ENCODE measurements at regions not wholly inside any gene's neighbourhood (a gene's known extent, or its start where the extent isn't known, plus 50 kb on each side); places are given as distances from the start of the nearest gene placed in this dataset.

GRCh38 chr18:71966791-71967190 lies 577.4 kb downstream of the CBLN2 start:
- TF ChIP-seq CTCF (IDR thresholded peaks at IDR 0.05 in 2 of 3, conservative IDR thresholded peaks at IDR 0.05 in 1 of 3; ENCODE audit: borderline replicate concordance in 1 of 3, insufficient read depth in 1 of 3, low read depth in 2 of 3, low read length in 2 of 3) = no peak
- no peak for TF ChIP-seq EZH2 (IDR thresholded peaks at IDR 0.05)

Measured in HCT116 (cell line).